Smooth muscle cell (in vitro differentiated cells): ENCODE measurements at regions not wholly inside any gene's neighbourhood (a gene's known extent, or its start where the extent isn't known, plus 50 kb on each side); places are given as distances from the start of the nearest gene placed in this dataset.

Experiments
- DNase-seq: peaks from one replicate; lab custom pipeline; 2025; ENCODE audit not compliant: unreplicated experiment; lab: John Stamatoyannopoulos, UW
- H2AFZ ChIP-seq: fragments of 200-600 bp; sonication (generic); 2 replicates; pipeline ENCODE4 v1.6.0; 2016; ENCODE audit warnings: antibody characterized with exemption, low read depth, mild to moderate bottlenecking
- H3F3A ChIP-seq: fragments of 200-600 bp; sonication (generic); 2 replicates; pipeline ENCODE4 v1.6.0; 2017; ENCODE audit warnings: antibody characterized with exemption, low read depth
- H3K27ac ChIP-seq: fragments of 200-600 bp; sonication (generic); 2 replicates; pipeline ENCODE4 v1.5.1; 2016; ENCODE audit warnings: low read depth, mild to moderate bottlenecking
- H3K27me3 ChIP-seq: fragments of 200-600 bp; sonication (generic); 2 replicates; pipeline ENCODE4 v1.6.1; 2016; ENCODE audit warnings: low read depth, mild to moderate bottlenecking
- H3K36me3 ChIP-seq: fragments of 200-600 bp; sonication (generic); 2 replicates; pipeline ENCODE4 v1.5.1; 2016; ENCODE audit warnings: low read depth
- H3K4me1 ChIP-seq: fragments of 200-600 bp; sonication (generic); 2 replicates; pipeline ENCODE4 v1.5.1; 2016; ENCODE audit warnings: low read depth
- H3K4me2 ChIP-seq: fragments of 200-600 bp; sonication (generic); 2 replicates; pipeline ENCODE4 v1.6.0; 2016; ENCODE audit warnings: mild to moderate bottlenecking
- H3K4me3 ChIP-seq: fragments of 200-600 bp; sonication (generic); 2 replicates; pipeline ENCODE4 v1.5.1; 2016; ENCODE audit warnings: mild to moderate bottlenecking
- H3K79me2 ChIP-seq: fragments of 200-600 bp; sonication (generic); 2 replicates; pipeline ENCODE4 v1.6.0; 2016; ENCODE audit warnings: low read depth, mild to moderate bottlenecking
- H3K9ac ChIP-seq: fragments of 200-600 bp; sonication (generic); 2 replicates; pipeline ENCODE4 v1.6.0; 2016; ENCODE audit warnings: low read depth
- H3K9me3 ChIP-seq: fragments of 200-600 bp; sonication (generic); replicated peaks from 2 replicates; pipeline ENCODE4 v1.5.1; 2016; ENCODE audit warnings: low read depth
- H4K20me1 ChIP-seq: fragments of 200-600 bp; sonication (generic); 2 replicates; pipeline ENCODE4 v1.6.0; 2016; ENCODE audit warnings: low read depth
- WGBS: methylation state at CpG from one replicate; pipeline ENCODE4 v1.1.7; 2016; ENCODE audit warnings: low lambda C conversion rate; 5-methylcytosine and 5-hydroxymethylcytosine counted together
- TF ChIP-seq, protein P1 (sequence below): fragments of 200-600 bp; sonication (generic); IDR thresholded peaks from 2 replicates; pipeline ENCODE4 v1.5.1; 2017; ENCODE audit warnings: borderline replicate concordance, mild to moderate bottlenecking, antibody characterized with exemption; ENCODE audit not compliant: insufficient read depth, poor library complexity, severe bottlenecking

DNA sequence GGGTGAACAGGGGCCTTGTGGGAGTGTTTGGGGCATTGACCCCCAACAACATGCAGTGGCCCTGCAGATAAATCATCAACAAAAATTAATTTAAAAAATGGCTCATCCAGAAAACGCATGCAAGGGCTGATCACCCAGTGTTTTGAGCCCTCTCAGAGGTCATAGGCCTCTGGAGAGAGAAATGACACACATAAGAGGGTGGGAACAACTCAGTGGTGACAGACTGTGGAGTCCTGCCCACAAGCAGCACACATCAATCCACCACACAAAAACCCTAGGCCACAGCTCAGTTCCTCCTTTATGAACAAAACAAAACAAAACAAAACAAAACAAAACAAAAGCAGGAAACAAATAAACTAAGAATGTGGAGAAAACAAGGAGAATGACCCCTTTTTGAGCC lies 351.7 kb upstream of the SPHKAP start:
- H3K79me2 ChIP-seq, result no peaks in the 10 kb centered on the region
- H3K27ac ChIP-seq, result no peak overlapping the region
- no peaks in the 10 kb centered on the region for H3F3A ChIP-seq
- no peak for DNase-seq
- no peaks in the 10 kb centered on the region for H3K27me3 ChIP-seq
- H3K4me3 ChIP-seq, result no peak overlapping the region
- no peaks in the 10 kb centered on the region for H3K36me3 ChIP-seq
- no peaks in the 10 kb centered on the region for H3K4me1 ChIP-seq
- H3K4me2 ChIP-seq, result no peak overlapping the region
- TF ChIP-seq, protein P1, sequence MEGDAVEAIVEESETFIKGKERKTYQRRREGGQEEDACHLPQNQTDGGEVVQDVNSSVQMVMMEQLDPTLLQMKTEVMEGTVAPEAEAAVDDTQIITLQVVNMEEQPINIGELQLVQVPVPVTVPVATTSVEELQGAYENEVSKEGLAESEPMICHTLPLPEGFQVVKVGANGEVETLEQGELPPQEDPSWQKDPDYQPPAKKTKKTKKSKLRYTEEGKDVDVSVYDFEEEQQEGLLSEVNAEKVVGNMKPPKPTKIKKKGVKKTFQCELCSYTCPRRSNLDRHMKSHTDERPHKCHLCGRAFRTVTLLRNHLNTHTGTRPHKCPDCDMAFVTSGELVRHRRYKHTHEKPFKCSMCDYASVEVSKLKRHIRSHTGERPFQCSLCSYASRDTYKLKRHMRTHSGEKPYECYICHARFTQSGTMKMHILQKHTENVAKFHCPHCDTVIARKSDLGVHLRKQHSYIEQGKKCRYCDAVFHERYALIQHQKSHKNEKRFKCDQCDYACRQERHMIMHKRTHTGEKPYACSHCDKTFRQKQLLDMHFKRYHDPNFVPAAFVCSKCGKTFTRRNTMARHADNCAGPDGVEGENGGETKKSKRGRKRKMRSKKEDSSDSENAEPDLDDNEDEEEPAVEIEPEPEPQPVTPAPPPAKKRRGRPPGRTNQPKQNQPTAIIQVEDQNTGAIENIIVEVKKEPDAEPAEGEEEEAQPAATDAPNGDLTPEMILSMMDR, result no peak
- no peaks in the 10 kb centered on the region for H4K20me1 ChIP-seq
- H3K9me3 ChIP-seq, result no peaks in the 10 kb centered on the region
- H2AFZ ChIP-seq, result no peak overlapping the region
- 88% methylated on average over 1 of the region's 1 CpG for WGBS
- H3K9ac ChIP-seq, result no peak overlapping the region

DNA sequence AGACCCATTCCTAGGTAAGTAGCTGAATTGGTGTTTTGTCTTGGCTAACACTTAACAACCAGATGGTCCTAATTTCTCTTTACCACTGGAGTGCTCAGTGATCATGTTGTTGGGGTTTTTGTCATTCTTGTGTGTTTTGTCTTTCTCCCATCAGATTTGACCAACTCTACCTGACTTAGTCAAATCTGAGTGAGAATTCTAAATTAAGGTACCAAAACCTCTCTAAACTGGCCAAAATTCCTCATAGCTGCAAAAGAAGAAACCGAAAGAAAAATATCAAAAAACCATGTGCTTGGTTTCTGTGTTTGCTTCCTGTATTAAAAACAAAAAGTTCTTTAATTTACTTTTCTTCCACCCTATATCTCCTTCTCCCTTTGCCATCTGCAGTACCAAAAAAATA lies 350.7 kb upstream of the SPHKAP start:
- Histone ChIP-seq H3F3A (no peaks in the 10 kb centered on the region), H3K9me3 (no peaks in the 10 kb centered on the region), H3K27me3 (no peaks in the 10 kb centered on the region), H3K4me1 (no peaks in the 10 kb centered on the region), H2AFZ (no peak overlapping the region), H3K9ac (no peak overlapping the region), H3K27ac (no peak overlapping the region), H4K20me1 (no peaks in the 10 kb centered on the region), H3K4me3 (no peak overlapping the region), H3K36me3 (no peaks in the 10 kb centered on the region), H3K79me2 (no peaks in the 10 kb centered on the region), H3K4me2 (no peak overlapping the region)
- TF ChIP-seq, protein P1, result no peak
- WGBS, result 80% methylated on average over 1 of the region's 1 CpG
- DNase-seq, result no peak

GRCh38 chr2:228527197-228527881 lies 345.9 kb upstream of the SPHKAP start:
- no peaks in the 10 kb centered on the region for H3K79me2 ChIP-seq
- no peak for DNase-seq
- H3K4me2 ChIP-seq, result no peak overlapping the region
- no peaks in the 10 kb centered on the region for H3K27me3 ChIP-seq
- no peak overlapping the region for H3K27ac ChIP-seq
- no peak overlapping the region for H2AFZ ChIP-seq
- no peaks in the 10 kb centered on the region for H3K9me3 ChIP-seq
- H3K36me3 ChIP-seq, result no peaks in the 10 kb centered on the region
- no peak overlapping the region for H3K4me3 ChIP-seq
- TF ChIP-seq, protein P1, result no peak
- H3K9ac ChIP-seq, result no peak overlapping the region
- no peaks in the 10 kb centered on the region for H3K4me1 ChIP-seq
- H3F3A ChIP-seq, result no peaks in the 10 kb centered on the region
- 74% methylated on average over 3 of the region's 3 CpGs for WGBS
- H4K20me1 ChIP-seq, result no peaks in the 10 kb centered on the region

DNA sequence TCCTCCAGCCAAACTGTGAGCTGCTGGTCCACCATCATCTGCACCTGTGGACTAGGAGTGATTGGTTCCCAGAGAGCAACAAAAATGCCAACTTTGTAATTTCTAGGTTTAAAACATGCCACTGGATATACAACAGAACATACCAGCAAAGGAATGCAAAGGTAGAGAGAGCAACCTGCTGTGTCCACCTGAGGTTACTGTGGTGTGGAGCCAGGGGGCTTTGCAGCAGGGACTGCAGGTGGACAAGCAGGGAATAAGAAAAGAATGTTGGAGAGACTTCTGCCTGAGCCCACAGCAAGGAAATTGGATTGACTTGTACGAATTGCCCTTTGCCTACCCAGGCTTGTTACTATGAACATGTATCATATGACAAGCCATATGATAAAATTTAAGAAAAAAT lies 345.2 kb upstream of the SPHKAP start:
- H3K4me3 ChIP-seq, result no peak overlapping the region
- no peaks in the 10 kb centered on the region for H3K9me3 ChIP-seq
- TF ChIP-seq, protein P1, result no peak
- H3K4me1 ChIP-seq, result no peaks in the 10 kb centered on the region
- no peaks in the 10 kb centered on the region for H3K27me3 ChIP-seq
- DNase-seq, result no peak
- no peak overlapping the region for H3K27ac ChIP-seq
- no peak overlapping the region for H3K4me2 ChIP-seq
- no peak overlapping the region for H3K9ac ChIP-seq
- H3F3A ChIP-seq, result no peaks in the 10 kb centered on the region
- H2AFZ ChIP-seq, result no peak overlapping the region
- no peaks in the 10 kb centered on the region for H3K79me2 ChIP-seq
- H3K36me3 ChIP-seq, result no peaks in the 10 kb centered on the region
- no peaks in the 10 kb centered on the region for H4K20me1 ChIP-seq
- WGBS, result 90% methylated on average over 1 of the region's 1 CpG
